HEK293 (cell line): ENCODE measurements at regions not wholly inside any gene's neighbourhood (a gene's known extent, or its start where the extent isn't known, plus 50 kb on each side); places are given as distances from the start of the nearest gene placed in this dataset.

ENCODE experiments used
- CTCF ChIA-PET: fragments of 350-600 bp; formaldehyde crosslinking; extraction: SDS; loops from one replicate; lab custom pipeline; 2021; ENCODE audit warnings: antibody characterized with exemption; lab: Yijun Ruan, JAX
- POLR2A ChIA-PET: fragments of 300-600 bp; formaldehyde crosslinking; extraction: SDS; loops from one replicate; lab custom pipeline; 2020; ENCODE audit warnings: antibody characterized with exemption, inconsistent platforms; lab: Yijun Ruan, JAX
- H3K27ac ChIP-seq: fragments of 200-500 bp; sonication (Bioruptor generic); 2 replicates; pipeline ENCODE4 v1.5.1; 2014; ENCODE audit warnings: low read depth, low read length, control low read depth, inconsistent platforms; ENCODE audit errors: extremely low read depth
- H3K36me3 ChIP-seq, 2 experiments: fragments of 200-500 bp in 1 of 2; sonication (Bioruptor generic) in 1 of 2; 1 replicate in 1 of 2; 2 replicates in 1 of 2; pipeline ENCODE4 v1.5.1; 2014 to 2017; ENCODE audit warnings: inconsistent platforms in 2 of 2, low read length in 2 of 2; ENCODE audit not compliant: control insufficient read depth in 2 of 2, insufficient read depth in 1 of 2
- H3K4me1 ChIP-seq: fragments of 200-500 bp; sonication (Bioruptor generic); 2 replicates; pipeline ENCODE4 v1.5.1; 2014; ENCODE audit warnings: mild to moderate bottlenecking, low read length, inconsistent platforms; ENCODE audit not compliant: control insufficient read depth, insufficient read depth
- H3K4me3 ChIP-seq: 2 replicates; pipeline ENCODE4 v1.5.1; 2011; ENCODE audit warnings: low read depth, mild to moderate bottlenecking, control low read depth, low read length, moderate library complexity
- H3K9me3 ChIP-seq: fragments of 200-500 bp; sonication (Bioruptor generic); 2 replicates; pipeline ENCODE4 v1.5.1; 2014; ENCODE audit warnings: low read depth, low read length, inconsistent platforms; ENCODE audit not compliant: control insufficient read depth, insufficient read depth
- BCL11B ChIP-seq: fragments of 450-650 bp; formaldehyde crosslinking; IDR thresholded peaks from 2 replicates; pipeline ENCODE4 v1.5.1; 2016; ENCODE audit warnings: low read depth, missing biosample characterization, missing genetic modification characterization
- GLIS2 ChIP-seq: fragments of 450-650 bp; formaldehyde crosslinking; IDR thresholded peaks from 2 replicates; pipeline ENCODE4 v1.5.1; 2016; ENCODE audit warnings: missing biosample characterization, missing genetic modification characterization
- IKZF3 ChIP-seq: fragments of 450-650 bp; IDR thresholded peaks from 2 replicates; pipeline ENCODE4 v1.5.0; 2018; ENCODE audit warnings: missing biosample characterization, mild to moderate bottlenecking, missing genetic modification characterization, moderate library complexity
- SCRT2 ChIP-seq: fragments of 450-650 bp; formaldehyde crosslinking; IDR thresholded peaks from 2 replicates; pipeline ENCODE4 v1.5.1; 2016; ENCODE audit warnings: missing biosample characterization, missing genetic modification characterization
- ZNF112 ChIP-seq: fragments of 450-650 bp; formaldehyde crosslinking; IDR thresholded peaks from 2 replicates; pipeline ENCODE4 v1.5.0; 2017; ENCODE audit warnings: missing biosample characterization, missing genetic modification characterization
- ZNF169 ChIP-seq: fragments of 450-650 bp; formaldehyde crosslinking; IDR thresholded peaks from 2 replicates; pipeline ENCODE4 v1.5.1; 2016; ENCODE audit warnings: missing biosample characterization, missing genetic modification characterization
- ZNF211 ChIP-seq: fragments of 450-650 bp; formaldehyde crosslinking; IDR thresholded peaks from 2 replicates; pipeline ENCODE4 v1.5.1; 2016; ENCODE audit warnings: low read depth, missing biosample characterization, missing genetic modification characterization
- ZNF426 ChIP-seq: fragments of 450-650 bp; formaldehyde crosslinking; IDR thresholded peaks from 2 replicates; pipeline ENCODE4 v1.5.1; 2017; ENCODE audit warnings: missing biosample characterization, missing genetic modification characterization, mild to moderate bottlenecking, inconsistent platforms, moderate library complexity
- ZNF473 ChIP-seq: fragments of 450-650 bp; formaldehyde crosslinking; IDR thresholded peaks from 2 replicates; pipeline ENCODE4 v1.5.1; 2017; ENCODE audit warnings: missing biosample characterization, missing genetic modification characterization
- ZNF514 ChIP-seq: fragments of 450-650 bp; formaldehyde crosslinking; IDR thresholded peaks from 2 replicates; pipeline ENCODE4 v1.5.1; 2016; ENCODE audit warnings: missing biosample characterization, missing genetic modification characterization
- ZNF585B ChIP-seq: fragments of 450-650 bp; formaldehyde crosslinking; IDR thresholded peaks from 2 replicates; pipeline ENCODE4 v1.5.1; 2016; ENCODE audit warnings: missing biosample characterization, missing genetic modification characterization
- ZNF610 ChIP-seq: fragments of 450-650 bp; formaldehyde crosslinking; IDR thresholded peaks from 2 replicates; pipeline ENCODE4 v1.5.1; 2016; ENCODE audit warnings: missing biosample characterization, missing genetic modification characterization, borderline replicate concordance
- ZNF621 ChIP-seq: fragments of 450-650 bp; formaldehyde crosslinking; IDR thresholded peaks from 2 replicates; pipeline ENCODE4 v1.5.1; 2017; ENCODE audit warnings: missing biosample characterization, missing genetic modification characterization
- ZNF768 ChIP-seq: fragments of 450-650 bp; formaldehyde crosslinking; IDR thresholded peaks from 2 replicates; pipeline ENCODE4 v1.5.1; 2018; ENCODE audit warnings: missing biosample characterization, mild to moderate bottlenecking, missing genetic modification characterization
- ZNF791 ChIP-seq: fragments of 450-650 bp; formaldehyde crosslinking; IDR thresholded peaks from 2 replicates; pipeline ENCODE4 v1.5.1; 2016; ENCODE audit warnings: missing biosample characterization, missing genetic modification characterization
- ZSCAN23 ChIP-seq: fragments of 450-650 bp; formaldehyde crosslinking; IDR thresholded peaks from 2 replicates; pipeline ENCODE4 v1.5.1; 2016; ENCODE audit warnings: missing biosample characterization, missing genetic modification characterization
- TF ChIP-seq, protein P1 (sequence below): fragments of 450-650 bp; formaldehyde crosslinking; IDR thresholded peaks from 2 replicates; pipeline ENCODE4; 2016; ENCODE audit warnings: missing biosample characterization, missing genetic modification characterization
- TF ChIP-seq, protein P2 (sequence below): fragments of 450-650 bp; formaldehyde crosslinking; IDR thresholded peaks from 2 replicates; pipeline ENCODE4 v1.5.1; 2017; ENCODE audit warnings: missing biosample characterization, missing genetic modification characterization
- TF ChIP-seq, protein P3 (sequence below): fragments of 450-650 bp; formaldehyde crosslinking; IDR thresholded peaks from 2 replicates; pipeline ENCODE4 v1.5.1; 2016; ENCODE audit warnings: missing biosample characterization, missing genetic modification characterization
- TF ChIP-seq, protein P4 (sequence below): fragments of 450-650 bp; formaldehyde crosslinking; IDR thresholded peaks from 2 replicates; pipeline ENCODE4 v1.5.1; 2016; ENCODE audit warnings: missing biosample characterization, missing genetic modification characterization
- TF ChIP-seq, protein P5 (sequence below): fragments of 450-650 bp; formaldehyde crosslinking; IDR thresholded peaks from 2 replicates; pipeline ENCODE4 v1.5.1; 2016; ENCODE audit warnings: missing biosample characterization, missing genetic modification characterization, borderline replicate concordance
- TF ChIP-seq, protein P6 (sequence below): fragments of 450-650 bp; formaldehyde crosslinking; IDR thresholded peaks from 2 replicates; pipeline ENCODE4 v1.5.1; 2016; ENCODE audit warnings: missing biosample characterization, missing genetic modification characterization

DNA sequence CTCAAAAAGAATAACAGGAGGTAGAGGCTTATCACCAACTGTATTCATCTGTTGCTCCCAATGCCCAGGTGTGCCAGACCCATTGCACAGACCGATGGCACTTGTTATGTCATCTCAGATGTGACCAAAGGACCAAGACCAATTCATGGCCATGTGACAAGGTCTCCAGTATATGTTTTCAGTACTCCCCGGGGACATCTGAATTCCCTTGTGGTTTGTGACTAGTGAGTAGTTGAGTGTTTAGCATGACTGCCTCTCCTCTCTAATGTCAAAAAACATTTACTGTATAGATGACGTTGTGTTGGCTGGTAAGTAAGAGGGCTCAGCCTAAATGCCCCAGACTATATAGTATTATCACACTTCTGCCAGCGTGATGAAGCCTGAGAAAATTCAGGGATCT is 202.1 kb upstream of the SMIM30 start:
- POLR2A ChIA-PET: no interaction called here
- TF ChIP-seq ZNF621 (tag by site-specific recombination): no peak
- no peak for TF ChIP-seq ZNF585B (tag by site-specific recombination)
- no peak for TF ChIP-seq ZNF169 (tag by site-specific recombination)
- TF ChIP-seq, protein P1, sequence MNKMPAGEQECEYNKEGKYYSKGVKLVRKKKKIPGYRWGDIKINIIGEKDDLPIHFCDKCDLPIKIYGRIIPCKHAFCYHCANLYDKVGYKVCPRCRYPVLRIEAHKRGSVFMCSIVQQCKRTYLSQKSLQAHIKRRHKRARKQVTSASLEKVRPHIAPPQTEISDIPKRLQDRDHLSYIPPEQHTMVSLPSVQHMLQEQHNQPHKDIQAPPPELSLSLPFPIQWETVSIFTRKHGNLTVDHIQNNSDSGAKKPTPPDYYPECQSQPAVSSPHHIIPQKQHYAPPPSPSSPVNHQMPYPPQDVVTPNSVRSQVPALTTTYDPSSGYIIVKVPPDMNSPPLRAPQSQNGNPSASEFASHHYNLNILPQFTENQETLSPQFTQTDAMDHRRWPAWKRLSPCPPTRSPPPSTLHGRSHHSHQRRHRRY (tag by site-specific recombination): no peak
- TF ChIP-seq BCL11B (tag by site-specific recombination): no peak
- TF ChIP-seq, protein P2, sequence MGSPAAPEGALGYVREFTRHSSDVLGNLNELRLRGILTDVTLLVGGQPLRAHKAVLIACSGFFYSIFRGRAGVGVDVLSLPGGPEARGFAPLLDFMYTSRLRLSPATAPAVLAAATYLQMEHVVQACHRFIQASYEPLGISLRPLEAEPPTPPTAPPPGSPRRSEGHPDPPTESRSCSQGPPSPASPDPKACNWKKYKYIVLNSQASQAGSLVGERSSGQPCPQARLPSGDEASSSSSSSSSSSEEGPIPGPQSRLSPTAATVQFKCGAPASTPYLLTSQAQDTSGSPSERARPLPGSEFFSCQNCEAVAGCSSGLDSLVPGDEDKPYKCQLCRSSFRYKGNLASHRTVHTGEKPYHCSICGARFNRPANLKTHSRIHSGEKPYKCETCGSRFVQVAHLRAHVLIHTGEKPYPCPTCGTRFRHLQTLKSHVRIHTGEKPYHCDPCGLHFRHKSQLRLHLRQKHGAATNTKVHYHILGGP (tag by site-specific recombination): no peak
- TF ChIP-seq SCRT2: no peak
- TF ChIP-seq, protein P3, sequence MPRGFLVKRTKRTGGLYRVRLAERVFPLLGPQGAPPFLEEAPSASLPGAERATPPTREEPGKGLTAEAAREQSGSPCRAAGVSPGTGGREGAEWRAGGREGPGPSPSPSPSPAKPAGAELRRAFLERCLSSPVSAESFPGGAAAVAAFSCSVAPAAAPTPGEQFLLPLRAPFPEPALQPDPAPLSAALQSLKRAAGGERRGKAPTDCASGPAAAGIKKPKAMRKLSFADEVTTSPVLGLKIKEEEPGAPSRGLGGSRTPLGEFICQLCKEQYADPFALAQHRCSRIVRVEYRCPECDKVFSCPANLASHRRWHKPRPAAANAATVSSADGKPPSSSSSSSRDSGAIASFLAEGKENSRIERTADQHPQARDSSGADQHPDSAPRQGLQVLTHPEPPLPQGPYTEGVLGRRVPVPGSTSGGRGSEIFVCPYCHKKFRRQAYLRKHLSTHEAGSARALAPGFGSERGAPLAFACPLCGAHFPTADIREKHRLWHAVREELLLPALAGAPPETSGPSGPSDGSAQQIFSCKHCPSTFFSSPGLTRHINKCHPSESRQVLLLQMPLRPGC (tag by site-specific recombination): no peak
- TF ChIP-seq, all 188 proteins: peak for 0
- no peaks in the 10 kb centered on the region for H3K4me1 ChIP-seq
- no peaks in the 10 kb centered on the region for H3K36me3 ChIP-seq
- H3K4me3 ChIP-seq: no peak overlapping the region
- CTCF ChIA-PET: no interaction called here
- H3K27ac ChIP-seq: no peak overlapping the region
- no peaks in the 10 kb centered on the region for H3K9me3 ChIP-seq

DNA sequence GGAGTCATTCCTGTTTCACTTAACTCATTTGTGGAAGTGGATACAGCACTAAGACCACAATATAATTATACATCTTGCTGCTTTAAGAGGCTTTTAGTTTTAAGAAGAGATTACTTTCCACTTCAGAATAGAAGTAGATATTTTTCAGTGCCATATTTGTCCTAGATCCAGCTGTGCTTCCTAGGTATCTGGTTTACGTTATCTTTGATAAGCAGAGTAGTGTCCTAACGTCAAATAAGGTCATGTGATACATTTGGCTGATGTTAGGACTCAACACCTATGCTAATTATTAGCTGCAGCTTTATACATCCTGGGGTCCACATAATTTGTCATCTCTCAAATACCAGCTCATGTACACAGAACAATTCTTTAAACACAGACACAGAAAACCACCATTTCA is 196.2 kb upstream of the SMIM30 start:
- CTCF ChIA-PET: no interaction called here
- no peak overlapping the region for H3K4me3 ChIP-seq
- TF ChIP-seq ZNF610 (no peak), ZNF768 (tag by site-specific recombination) (no peak), ZNF112 (tag by site-specific recombination) (no peak), ZNF426 (tag by site-specific recombination) (no peak), IKZF3 (no peak), ZNF211 (tag by site-specific recombination) (no peak), ZNF473 (no peak), BCL11B (tag by site-specific recombination) (no peak), ZNF514 (tag by site-specific recombination) (no peak), GLIS2 (no peak), ZSCAN23 (no peak), ZNF791 (tag by site-specific recombination) (no peak)
- TF ChIP-seq, protein P4, sequence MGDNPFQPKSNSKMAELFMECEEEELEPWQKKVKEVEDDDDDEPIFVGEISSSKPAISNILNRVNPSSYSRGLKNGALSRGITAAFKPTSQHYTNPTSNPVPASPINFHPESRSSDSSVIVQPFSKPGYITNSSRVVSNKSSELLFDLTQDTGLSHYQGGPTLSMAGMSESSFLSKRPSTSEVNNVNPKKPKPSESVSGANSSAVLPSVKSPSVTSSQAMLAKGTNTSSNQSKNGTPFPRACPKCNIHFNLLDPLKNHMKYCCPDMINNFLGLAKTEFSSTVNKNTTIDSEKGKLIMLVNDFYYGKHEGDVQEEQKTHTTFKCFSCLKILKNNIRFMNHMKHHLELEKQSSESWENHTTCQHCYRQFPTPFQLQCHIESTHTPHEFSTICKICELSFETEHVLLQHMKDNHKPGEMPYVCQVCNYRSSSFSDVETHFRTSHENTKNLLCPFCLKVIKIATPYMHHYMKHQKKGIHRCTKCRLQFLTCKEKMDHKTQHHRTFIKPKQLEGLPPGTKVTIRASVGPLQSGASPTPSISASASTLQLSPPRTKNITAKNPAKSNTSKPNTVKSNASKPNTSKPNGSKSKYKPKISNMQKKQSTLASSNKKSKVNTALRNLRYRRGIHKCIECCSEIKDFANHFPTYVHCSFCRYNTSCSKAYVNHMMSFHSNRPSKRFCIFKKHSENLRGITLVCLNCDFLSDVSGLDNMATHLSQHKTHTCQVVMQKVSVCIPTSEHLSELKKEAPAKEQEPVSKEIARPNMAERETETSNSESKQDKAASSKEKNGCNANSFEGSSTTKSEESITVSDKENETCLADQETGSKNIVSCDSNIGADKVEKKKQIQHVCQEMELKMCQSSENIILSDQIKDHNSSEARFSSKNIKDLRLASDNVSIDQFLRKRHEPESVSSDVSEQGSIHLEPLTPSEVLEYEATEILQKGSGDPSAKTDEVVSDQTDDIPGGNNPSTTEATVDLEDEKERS: no peak
- TF ChIP-seq, protein P5, sequence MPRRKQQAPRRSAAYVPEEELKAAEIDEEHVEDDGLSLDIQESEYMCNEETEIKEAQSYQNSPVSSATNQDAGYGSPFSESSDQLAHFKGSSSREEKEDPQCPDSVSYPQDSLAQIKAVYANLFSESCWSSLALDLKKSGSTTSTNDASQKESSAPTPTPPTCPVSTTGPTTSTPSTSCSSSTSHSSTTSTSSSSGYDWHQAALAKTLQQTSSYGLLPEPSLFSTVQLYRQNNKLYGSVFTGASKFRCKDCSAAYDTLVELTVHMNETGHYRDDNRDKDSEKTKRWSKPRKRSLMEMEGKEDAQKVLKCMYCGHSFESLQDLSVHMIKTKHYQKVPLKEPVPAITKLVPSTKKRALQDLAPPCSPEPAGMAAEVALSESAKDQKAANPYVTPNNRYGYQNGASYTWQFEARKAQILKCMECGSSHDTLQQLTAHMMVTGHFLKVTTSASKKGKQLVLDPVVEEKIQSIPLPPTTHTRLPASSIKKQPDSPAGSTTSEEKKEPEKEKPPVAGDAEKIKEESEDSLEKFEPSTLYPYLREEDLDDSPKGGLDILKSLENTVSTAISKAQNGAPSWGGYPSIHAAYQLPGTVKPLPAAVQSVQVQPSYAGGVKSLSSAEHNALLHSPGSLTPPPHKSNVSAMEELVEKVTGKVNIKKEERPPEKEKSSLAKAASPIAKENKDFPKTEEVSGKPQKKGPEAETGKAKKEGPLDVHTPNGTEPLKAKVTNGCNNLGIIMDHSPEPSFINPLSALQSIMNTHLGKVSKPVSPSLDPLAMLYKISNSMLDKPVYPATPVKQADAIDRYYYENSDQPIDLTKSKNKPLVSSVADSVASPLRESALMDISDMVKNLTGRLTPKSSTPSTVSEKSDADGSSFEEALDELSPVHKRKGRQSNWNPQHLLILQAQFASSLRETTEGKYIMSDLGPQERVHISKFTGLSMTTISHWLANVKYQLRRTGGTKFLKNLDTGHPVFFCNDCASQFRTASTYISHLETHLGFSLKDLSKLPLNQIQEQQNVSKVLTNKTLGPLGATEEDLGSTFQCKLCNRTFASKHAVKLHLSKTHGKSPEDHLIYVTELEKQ (tag by site-specific recombination): no peak
- TF ChIP-seq, protein P6, sequence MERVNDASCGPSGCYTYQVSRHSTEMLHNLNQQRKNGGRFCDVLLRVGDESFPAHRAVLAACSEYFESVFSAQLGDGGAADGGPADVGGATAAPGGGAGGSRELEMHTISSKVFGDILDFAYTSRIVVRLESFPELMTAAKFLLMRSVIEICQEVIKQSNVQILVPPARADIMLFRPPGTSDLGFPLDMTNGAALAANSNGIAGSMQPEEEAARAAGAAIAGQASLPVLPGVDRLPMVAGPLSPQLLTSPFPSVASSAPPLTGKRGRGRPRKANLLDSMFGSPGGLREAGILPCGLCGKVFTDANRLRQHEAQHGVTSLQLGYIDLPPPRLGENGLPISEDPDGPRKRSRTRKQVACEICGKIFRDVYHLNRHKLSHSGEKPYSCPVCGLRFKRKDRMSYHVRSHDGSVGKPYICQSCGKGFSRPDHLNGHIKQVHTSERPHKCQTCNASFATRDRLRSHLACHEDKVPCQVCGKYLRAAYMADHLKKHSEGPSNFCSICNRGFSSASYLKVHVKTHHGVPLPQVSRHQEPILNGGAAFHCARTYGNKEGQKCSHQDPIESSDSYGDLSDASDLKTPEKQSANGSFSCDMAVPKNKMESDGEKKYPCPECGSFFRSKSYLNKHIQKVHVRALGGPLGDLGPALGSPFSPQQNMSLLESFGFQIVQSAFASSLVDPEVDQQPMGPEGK: no peak
- TF ChIP-seq, all 188 proteins: peak for 0
- no peaks in the 10 kb centered on the region for H3K9me3 ChIP-seq
- no peaks in the 10 kb centered on the region for H3K4me1 ChIP-seq
- no peaks in the 10 kb centered on the region for H3K36me3 ChIP-seq
- no peak overlapping the region for H3K27ac ChIP-seq
- POLR2A ChIA-PET: no interaction called here
